OCI-LY7 (cell line): ENCODE measurements at regions not wholly inside any gene's neighbourhood (a gene's known extent, or its start where the extent isn't known, plus 50 kb on each side); places are given as distances from the start of the nearest gene placed in this dataset.

Experiments used
- BruUV-seq: library from RNA; stranded (reverse); fragments of 400-500 nt; replicated peaks from 2 replicates; lab custom pipeline; 2021; lab: Mats Ljungman, UMichigan
- CTCF ChIA-PET: fragments of 300-600 bp; sonication (Branson Sonifier 250); formaldehyde crosslinking; loops from one replicate; lab custom pipeline; 2022; ENCODE audit warnings: antibody characterized with exemption; ENCODE audit not compliant: unreplicated experiment; lab: Charles Lee
- POLR2A ChIA-PET: fragments of 300-600 bp; sonication (Branson Sonifier 250); formaldehyde crosslinking; loops from one replicate; lab custom pipeline; 2022; ENCODE audit warnings: antibody characterized with exemption; lab: Charles Lee
- DNase-seq: peaks from one replicate; pipeline ENCODE4 v3.0.0-alpha.2; 2015; ENCODE audit warnings: low spot score
- H2AFZ ChIP-seq: fragments of 200-600 bp; sonication (generic), shearing (Covaris generic); 2 replicates; pipeline ENCODE4 v1.6.1; 2014; ENCODE audit warnings: mild to moderate bottlenecking, antibody characterized with exemption, low read length, moderate library complexity
- H3K27ac ChIP-seq: fragments of 200-600 bp; sonication (generic); 2 replicates; pipeline ENCODE4 v1.5.1; 2014; ENCODE audit warnings: mixed run types, low read depth, mild to moderate bottlenecking, moderate library complexity, low read length, inconsistent platforms; ENCODE audit not compliant: poor library complexity, severe bottlenecking
- H3K36me3 ChIP-seq: fragments of 200-600 bp; sonication (generic); 2 replicates; pipeline ENCODE4 v1.6.1; 2014; ENCODE audit warnings: mild to moderate bottlenecking, antibody characterized with exemption, low read length, moderate library complexity, mixed read lengths; ENCODE audit not compliant: insufficient read depth
- H3K4me1 ChIP-seq: fragments of 200-600 bp; sonication (generic); 2 replicates; pipeline ENCODE4 v1.5.1; 2014; ENCODE audit warnings: mild to moderate bottlenecking, low read length; ENCODE audit not compliant: insufficient read depth, poor library complexity, severe bottlenecking
- H3K4me2 ChIP-seq: fragments of 200-600 bp; sonication (generic); 2 replicates; pipeline ENCODE4 v1.6.1; 2014; ENCODE audit warnings: mild to moderate bottlenecking, low read length
- H3K4me3 ChIP-seq: fragments of 200-600 bp; sonication (generic); 2 replicates; pipeline ENCODE4 v1.5.1; 2014; ENCODE audit warnings: mild to moderate bottlenecking, low read depth, low read length; ENCODE audit not compliant: poor library complexity, severe bottlenecking
- H3K79me2 ChIP-seq: fragments of 200-600 bp; sonication (generic); 2 replicates; pipeline ENCODE4 v1.6.1; 2016; ENCODE audit warnings: low read depth, mild to moderate bottlenecking, low read length, moderate library complexity, mixed read lengths; ENCODE audit not compliant: insufficient read depth
- H3K9me2 ChIP-seq: fragments of 200-600 bp; sonication (generic); 2 replicates; pipeline ENCODE4 v1.6.1; 2016; ENCODE audit warnings: mild to moderate bottlenecking, low read length, mixed read lengths; ENCODE audit not compliant: insufficient read depth
- H3K9me3 ChIP-seq: fragments of 200-600 bp; sonication (generic); 2 replicates; pipeline ENCODE4 v1.6.1; 2014; ENCODE audit warnings: mild to moderate bottlenecking, mixed run types, low read length, mixed read lengths
- H4K20me1 ChIP-seq: fragments of 200-600 bp; sonication (generic); 2 replicates; pipeline ENCODE4 v1.6.1; 2014; ENCODE audit warnings: mild to moderate bottlenecking, antibody characterized with exemption, low read length, moderate library complexity, mixed read lengths; ENCODE audit not compliant: insufficient read depth
- EZH2phosphoT487 ChIP-seq: fragments of 200-600 bp; sonication (generic); IDR thresholded peaks from 2 replicates; pipeline ENCODE4 v1.6.1; 2018; ENCODE audit warnings: low read depth, borderline replicate concordance, mild to moderate bottlenecking, mixed run types, antibody characterized with exemption, low read length, moderate library complexity, mixed read lengths
- intact Hi-C: fragments of 100-400 bp; cut with micrococcal nuclease; formaldehyde crosslinking; loops from one replicate; pipeline ENCODE4 v1.10.0; 2022; ENCODE audit not compliant: unreplicated experiment
- TF ChIP-seq, protein P1 (sequence below): fragments of 200-600 bp; sonication (generic); conservative IDR thresholded peaks from 2 replicates; pipeline ENCODE4 v1.5.1; 2014; ENCODE audit warnings: mild to moderate bottlenecking, antibody characterized with exemption, low read length, moderate library complexity, mixed read lengths

- H3K4me3 ChIP-seq, result no peak overlapping the region
- H3K36me3 ChIP-seq, result no peaks in the 10 kb centered on the region
- DNase-seq, result no peak
- BruUV-seq, result no TSS peak
- intact Hi-C loops, result no loop called here
- no peaks in the 10 kb centered on the region for H4K20me1 ChIP-seq
- no peak overlapping the region for H2AFZ ChIP-seq
- H3K4me2 ChIP-seq, result no peak overlapping the region
- no peaks in the 10 kb centered on the region for H3K79me2 ChIP-seq
- no peaks in the 10 kb centered on the region for H3K9me3 ChIP-seq
- TF ChIP-seq EZH2phosphoT487, result no peak
- TF ChIP-seq, protein P1, sequence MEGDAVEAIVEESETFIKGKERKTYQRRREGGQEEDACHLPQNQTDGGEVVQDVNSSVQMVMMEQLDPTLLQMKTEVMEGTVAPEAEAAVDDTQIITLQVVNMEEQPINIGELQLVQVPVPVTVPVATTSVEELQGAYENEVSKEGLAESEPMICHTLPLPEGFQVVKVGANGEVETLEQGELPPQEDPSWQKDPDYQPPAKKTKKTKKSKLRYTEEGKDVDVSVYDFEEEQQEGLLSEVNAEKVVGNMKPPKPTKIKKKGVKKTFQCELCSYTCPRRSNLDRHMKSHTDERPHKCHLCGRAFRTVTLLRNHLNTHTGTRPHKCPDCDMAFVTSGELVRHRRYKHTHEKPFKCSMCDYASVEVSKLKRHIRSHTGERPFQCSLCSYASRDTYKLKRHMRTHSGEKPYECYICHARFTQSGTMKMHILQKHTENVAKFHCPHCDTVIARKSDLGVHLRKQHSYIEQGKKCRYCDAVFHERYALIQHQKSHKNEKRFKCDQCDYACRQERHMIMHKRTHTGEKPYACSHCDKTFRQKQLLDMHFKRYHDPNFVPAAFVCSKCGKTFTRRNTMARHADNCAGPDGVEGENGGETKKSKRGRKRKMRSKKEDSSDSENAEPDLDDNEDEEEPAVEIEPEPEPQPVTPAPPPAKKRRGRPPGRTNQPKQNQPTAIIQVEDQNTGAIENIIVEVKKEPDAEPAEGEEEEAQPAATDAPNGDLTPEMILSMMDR, result no peak
- no peaks in the 10 kb centered on the region for H3K4me1 ChIP-seq
- H3K9me2 ChIP-seq, result no peaks in the 10 kb centered on the region
- H3K27ac ChIP-seq, result no peak overlapping the region
- POLR2A ChIA-PET, result interaction anchor here (0.7 kb wide), 1 partner anchor 8 kb away, joined by 3 read pairs; no protein-coding TSS in a partner anchor
- CTCF ChIA-PET, result no interaction called here
These were observed 88.7 kb downstream of the ATP1A1 start for GRCh38 chr1:116461723-116462122.

DNA sequence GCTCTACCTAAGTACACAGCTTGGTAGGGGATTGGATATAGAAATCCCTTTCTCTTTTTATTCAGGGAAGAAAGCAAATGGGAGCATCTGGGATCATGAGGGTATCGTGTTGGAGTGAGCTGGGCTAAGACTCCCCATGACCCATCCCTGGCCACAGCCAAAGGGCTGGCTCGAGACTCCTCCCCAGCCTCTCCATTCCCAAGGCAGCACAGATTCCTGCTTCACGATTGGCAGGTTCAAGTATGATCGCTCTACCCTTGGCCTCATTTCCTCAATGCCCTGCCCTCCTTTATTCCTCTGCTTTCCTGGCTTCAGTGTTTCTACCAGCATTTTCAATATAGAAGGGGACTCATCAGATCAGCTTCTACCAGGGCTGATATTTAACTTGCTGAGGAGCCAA lies 89.7 kb downstream of the ATP1A1 start:
- Histone ChIP-seq H4K20me1 (no peaks in the 10 kb centered on the region), H3K4me2 (no peak overlapping the region), H3K4me3 (no peak overlapping the region), H3K9me2 (no peaks in the 10 kb centered on the region), H3K36me3 (no peaks in the 10 kb centered on the region), H3K4me1 (no peaks in the 10 kb centered on the region), H3K27ac (no peak overlapping the region), H3K9me3 (no peaks in the 10 kb centered on the region), H2AFZ (no peak overlapping the region), H3K79me2 (no peaks in the 10 kb centered on the region)
- TF ChIP-seq, protein P1, result no peak
- TF ChIP-seq EZH2phosphoT487, result no peak
- ChIA-PET CTCF (interaction anchor here (0.6 kb wide), 1 partner anchor 65 kb away, joined by 3 read pairs; no protein-coding TSS in a partner anchor), POLR2A (no interaction called here)
- intact Hi-C loops, result no loop called here
- DNase-seq, result no peak
- BruUV-seq, result no TSS peak

DNA sequence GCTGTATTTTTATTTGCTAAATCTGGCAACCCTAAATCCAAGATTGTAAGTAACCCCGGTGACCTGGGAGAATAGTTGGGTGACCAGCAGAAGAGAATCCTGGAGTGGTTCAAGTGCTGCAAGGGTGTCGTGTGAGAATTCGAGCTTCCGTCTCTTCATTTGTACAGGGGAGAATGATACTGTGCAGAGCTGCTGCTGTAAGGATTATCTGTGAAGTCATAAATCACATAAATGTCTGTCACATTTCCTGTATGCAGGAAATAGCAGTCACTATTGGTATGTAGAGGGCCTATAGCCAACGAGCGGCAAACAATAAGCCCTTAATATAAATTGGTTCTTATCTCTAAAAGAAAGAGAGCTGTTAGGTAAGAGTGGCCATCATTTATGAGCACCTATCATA lies 90.7 kb downstream of the ATP1A1 start:
- Histone ChIP-seq H3K4me1 (no peaks in the 10 kb centered on the region), H3K9me2 (no peaks in the 10 kb centered on the region), H3K79me2 (no peaks in the 10 kb centered on the region), H3K4me3 (no peak overlapping the region), H3K4me2 (no peak overlapping the region), H3K27ac (no peak overlapping the region), H3K36me3 (no peaks in the 10 kb centered on the region), H2AFZ (no peak overlapping the region), H3K9me3 (no peaks in the 10 kb centered on the region), H4K20me1 (no peaks in the 10 kb centered on the region)
- no peak for DNase-seq
- no peak for TF ChIP-seq EZH2phosphoT487
- TF ChIP-seq, protein P1, result no peak
- ChIA-PET POLR2A (interaction anchor here (0.7 kb wide), 1 partner anchor 371 kb away, joined by 3 read pairs; no protein-coding TSS in a partner anchor), CTCF (no interaction called here)
- intact Hi-C loops, result no loop called here
- no TSS peak for BruUV-seq
